GM12878 (cell line): ENCODE measurements at regions not wholly inside any gene's neighbourhood (a gene's known extent, or its start where the extent isn't known, plus 50 kb on each side); places are given as distances from the start of the nearest gene placed in this dataset.

Experiments used
- ATAC-seq: fragments of 200-7000 bp; cut with Tn5 transposase; 3 replicates; pipeline ENCODE4 v1.9.1; 2020; ENCODE audit warnings: mild to moderate bottlenecking, moderate library complexity
- BruUV-seq: library from RNA; stranded (reverse); fragments of 400-500 nt; replicated peaks from 2 replicates; lab custom pipeline; 2021; lab: Mats Ljungman, UMichigan
- CTCF ChIA-PET: fragments of 300-600 bp; sonication (Branson Sonifier 250); formaldehyde crosslinking; extraction: SDS; loops from one replicate; lab custom pipeline; 2021; ENCODE audit warnings: inconsistent platforms; lab: Yijun Ruan, JAX
- POLR2A ChIA-PET: fragments of 350-600 bp; formaldehyde crosslinking; extraction: SDS; loops from one replicate; lab custom pipeline; 2021; ENCODE audit warnings: inconsistent platforms; lab: Charles Lee
- RAD21 ChIA-PET: fragments of 300-600 bp; sonication (Branson Sonifier 250); formaldehyde crosslinking; loops from one replicate; lab custom pipeline; 2023; ENCODE audit warnings: antibody characterized with exemption; ENCODE audit not compliant: unreplicated experiment; lab: Charles Lee
- SMC1A ChIA-PET: fragments of 300-600 bp; sonication (Branson Sonifier 250); formaldehyde crosslinking; loops from one replicate; lab custom pipeline; 2023; ENCODE audit not compliant: unreplicated experiment, uncharacterized antibody; lab: Charles Lee
- DNase-seq: peaks from one replicate; pipeline ENCODE4 v3.0.0-alpha.2; 2011; ENCODE audit warnings: low read depth, low spot score
- FAIRE-seq: peaks from 3 replicates; lab custom pipeline; 2011; peaks lifted over from hg19 to GRCh38; lab: Jason Lieb, UNC
- H2AFZ ChIP-seq: 2 replicates; pipeline ENCODE4 v1.6.0; 2011; ENCODE audit warnings: low read depth, low read length, control low read depth; ENCODE audit not compliant: control insufficient read depth
- H3K27ac ChIP-seq: 2 replicates; pipeline ENCODE4 v1.5.1; 2011; ENCODE audit warnings: control low read depth; ENCODE audit not compliant: control insufficient read depth, insufficient read depth
- H3K27me3 ChIP-seq, 2 experiments: replicated peaks in 1 of 2; 2 replicates each; pipeline versions ENCODE4 v1.6.0 to v1.6.1; 2011; ENCODE audit warnings: low read length in 1 of 2; ENCODE audit not compliant: control insufficient read depth in 2 of 2, insufficient read depth in 2 of 2
- H3K36me3 ChIP-seq, 2 experiments: 2 replicates each; pipeline ENCODE4 v1.5.1; 2011; ENCODE audit warnings: low read length in 1 of 2; ENCODE audit not compliant: control insufficient read depth in 2 of 2, insufficient read depth in 2 of 2
- H3K4me1 ChIP-seq: 2 replicates; pipeline ENCODE4 v1.6.1; 2011; ENCODE audit warnings: mild to moderate bottlenecking, low read length, moderate library complexity, mixed read lengths; ENCODE audit not compliant: control insufficient read depth, insufficient read depth
- H3K4me2 ChIP-seq: 2 replicates; pipeline ENCODE4 v1.6.0; 2011; ENCODE audit warnings: control low read depth; ENCODE audit not compliant: control insufficient read depth, insufficient read depth
- H3K4me3 ChIP-seq: fragments of 200-600 bp; sonication (generic); 2 replicates; pipeline ENCODE4 v1.5.1; 2016
- H3K79me2 ChIP-seq: 2 replicates; pipeline ENCODE4 v1.6.0; 2011; ENCODE audit warnings: low read length; ENCODE audit not compliant: control insufficient read depth, insufficient read depth
- H3K9ac ChIP-seq: 2 replicates; pipeline ENCODE4 v1.8.0; 2011; ENCODE audit warnings: low read length, control low read depth, mixed read lengths; ENCODE audit not compliant: control insufficient read depth, insufficient read depth
- H3K9me3 ChIP-seq: replicated peaks from 3 replicates; pipeline ENCODE4 v1.5.1; 2011; ENCODE audit warnings: mild to moderate bottlenecking, low read length; ENCODE audit not compliant: control insufficient read depth, insufficient read depth
- H4K20me1 ChIP-seq: 2 replicates; pipeline ENCODE4 v1.6.0; 2011; ENCODE audit not compliant: control insufficient read depth, insufficient read depth
- CUX1 ChIP-seq: IDR thresholded peaks from 2 replicates; pipeline ENCODE4 v1.6.1; 2012; ENCODE audit warnings: improper control_type of control experiment, low read depth, low read length; ENCODE audit not compliant: insufficient replicate concordance
- EED ChIP-seq: sonication (generic); IDR thresholded peaks from 2 replicates; pipeline ENCODE4 v1.6.1; 2016; ENCODE audit warnings: antibody characterized with exemption, low read depth
- EGR1 ChIP-seq, 2 experiments: IDR thresholded peaks; 1 replicate in 1 of 2; 2 replicates in 1 of 2; pipeline ENCODE4 v1.6.1; 2011 to 2012; ENCODE audit warnings: low read depth in 2 of 2, low read length in 2 of 2, borderline replicate concordance in 1 of 2, mild to moderate bottlenecking in 1 of 2, moderate library complexity in 1 of 2
- ETV6 ChIP-seq, 2 experiments: fragments of 450-650 bp in 1 of 2; IDR thresholded peaks in 1 of 2; conservative IDR thresholded peaks in 1 of 2; 2 replicates each; pipeline ENCODE4 v1.6.1; 2014; ENCODE audit warnings: antibody characterized with exemption in 1 of 2, borderline replicate concordance in 1 of 2, low read depth in 1 of 2, mild to moderate bottlenecking in 1 of 2, moderate library complexity in 1 of 2
- HDGF ChIP-seq: fragments of 450-650 bp; IDR thresholded peaks from 2 replicates; pipeline ENCODE4 v1.6.1; 2016; ENCODE audit warnings: antibody characterized with exemption
- SP1 ChIP-seq: IDR thresholded peaks from one replicate; pipeline ENCODE4 v1.6.1; 2011; ENCODE audit warnings: low read depth, low read length
- ZBTB4 ChIP-seq: fragments of 450-650 bp; formaldehyde crosslinking; IDR thresholded peaks from 2 replicates; pipeline ENCODE4 v1.4.0; 2022; ENCODE audit warnings: mild to moderate bottlenecking, moderate library complexity
- ZNF622 ChIP-seq: fragments of 450-650 bp; IDR thresholded peaks from 2 replicates; pipeline ENCODE4 v1.6.1; 2017; ENCODE audit warnings: mild to moderate bottlenecking, inconsistent platforms
- WGBS: methylation state at CpG from one replicate; pipeline ENCODE4 v1.1.6; 2016; ENCODE audit warnings: low lambda C conversion rate; ENCODE audit not compliant: insufficient replicate concordance, insufficient coverage; ENCODE audit errors: missing lambda C conversion rate; 5-methylcytosine and 5-hydroxymethylcytosine counted together
- in situ Hi-C: fragments of 300-500 bp; cut with MboI; formaldehyde crosslinking; loops from 9 replicates; pipeline ENCODE4 v1.14.3; 2018; ENCODE audit warnings: mixed read lengths
- intact Hi-C: fragments of 100-400 bp; cut with micrococcal nuclease; formaldehyde crosslinking; loops from one replicate; pipeline ENCODE4 v1.14.2; 2022; ENCODE audit not compliant: unreplicated experiment

DNA sequence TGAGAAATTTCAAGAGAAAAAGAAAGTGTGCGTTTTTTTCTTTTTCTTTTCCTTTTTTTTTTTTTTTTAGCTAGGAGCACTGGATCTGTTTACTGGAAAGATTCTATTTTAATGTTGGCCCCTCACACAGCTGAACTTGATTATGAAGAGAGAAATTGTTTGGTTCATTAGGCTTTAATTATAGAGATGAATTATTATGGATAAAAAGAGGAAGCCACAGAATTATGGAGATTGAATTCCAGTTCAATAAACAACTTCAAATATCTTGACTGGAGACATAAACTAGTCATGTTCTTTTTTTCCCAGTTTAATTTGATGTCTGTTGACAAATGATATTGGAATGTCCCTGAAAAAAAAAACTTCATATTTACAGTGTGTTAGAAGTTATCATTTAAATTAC lies 152.0 kb upstream of the HS3ST3A1 start:
- no peaks in the 10 kb centered on the region for H3K27me3 ChIP-seq
- H4K20me1 ChIP-seq, result no peaks in the 10 kb centered on the region
- TF ChIP-seq ETV6 (conservative IDR thresholded peaks at IDR 0.05 in 1 of 2, IDR thresholded peaks at IDR 0.05 in 1 of 2; ENCODE audit: borderline replicate concordance in 1 of 2, low read depth in 1 of 2), result no peak
- no peak for TF ChIP-seq ZNF622
- no peak for TF ChIP-seq SP1
- no peak for TF ChIP-seq HDGF
- TF ChIP-seq EED, result no peak
- no peak for TF ChIP-seq EGR1 (IDR thresholded peaks at IDR 0.05; ENCODE audit: borderline replicate concordance in 1 of 2, low read depth in 2 of 2, low read length in 2 of 2)
- no peak for TF ChIP-seq ZBTB4 (CRISPR knock-in tag)
- no peak for TF ChIP-seq CUX1
- TF ChIP-seq, all 136 proteins: peak for 0
- no peaks in the 10 kb centered on the region for H3K9me3 ChIP-seq
- H3K4me2 ChIP-seq, result no peak overlapping the region
- CTCF ChIA-PET, result no interaction called here
- 0% methylated on average over 1 of the region's 1 CpG for WGBS
- no peak for ATAC-seq
- SMC1A ChIA-PET, result no interaction called here
- intact Hi-C loops, result no loop called here
- H3K36me3 ChIP-seq, result no peaks in the 10 kb centered on the region
- no peak overlapping the region for H3K4me3 ChIP-seq
- H3K79me2 ChIP-seq, result no peaks in the 10 kb centered on the region
- no peak overlapping the region for H3K9ac ChIP-seq
- no peaks in the 10 kb centered on the region for H3K4me1 ChIP-seq
- POLR2A ChIA-PET, result no interaction called here
- no TSS peak for BruUV-seq
- RAD21 ChIA-PET, result no interaction called here
- H2AFZ ChIP-seq, result no peak overlapping the region
- no peak for DNase-seq
- in situ Hi-C loops, result no loop called here
- H3K27ac ChIP-seq, result no peak overlapping the region
- no peak for FAIRE-seq
